Panc1 (cell line): ENCODE measurements at regions not wholly inside any gene's neighbourhood (a gene's known extent, or its start where the extent isn't known, plus 50 kb on each side); places are given as distances from the start of the nearest gene placed in this dataset.

Experiments used
- CTCF ChIP-seq: fragments of 450-650 bp; IDR thresholded peaks from 2 replicates; pipeline ENCODE4 v1.5.1; 2017; ENCODE audit warnings: mild to moderate bottlenecking
- POLR2AphosphoS5 ChIP-seq: IDR thresholded peaks from 2 replicates; pipeline ENCODE4 v1.6.1; 2012; ENCODE audit warnings: mild to moderate bottlenecking, low read depth, low read length, moderate library complexity

- TF ChIP-seq CTCF: no peak
- no peak for TF ChIP-seq POLR2AphosphoS5
These were observed 1477.8 kb downstream of the C4orf33 start for GRCh38 chr4:130573742-130574141.
